Esophagus mucosa (tissue), 1 donor: ENCODE measurements at regions not wholly inside any gene's neighbourhood (a gene's known extent, or its start where the extent isn't known, plus 50 kb on each side); places are given as distances from the start of the nearest gene placed in this dataset.

Source experiments
- ATAC-seq: fragments of 200-7000 bp; cut with Tn5 transposase; one replicate; pipeline ENCODE4 v1.9.1; 2020
- donor health status: DM: yes; HTN: yes; CAD: no.

DNA sequence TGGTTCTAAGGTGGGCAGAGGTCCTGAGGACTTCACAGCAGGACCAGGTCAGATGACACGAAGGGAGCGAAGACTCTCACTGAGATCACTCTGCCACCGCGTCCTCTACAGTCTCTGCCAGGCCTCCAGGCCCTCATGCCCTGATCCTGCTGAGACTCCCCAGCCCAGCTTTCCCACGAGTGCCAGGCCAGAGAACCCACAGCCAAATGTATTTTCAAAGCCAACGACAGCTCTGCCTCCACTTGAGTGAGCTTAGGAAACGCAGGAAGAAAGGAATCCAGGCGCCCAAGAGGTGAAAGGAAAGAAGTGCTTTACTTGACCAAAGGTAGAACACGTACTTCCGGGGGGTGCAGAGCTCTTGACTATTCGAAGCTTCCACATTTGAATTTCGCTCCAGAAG, 275.0 kb downstream of the XXYLT1 start:
- no peak for ATAC-seq

DNA sequence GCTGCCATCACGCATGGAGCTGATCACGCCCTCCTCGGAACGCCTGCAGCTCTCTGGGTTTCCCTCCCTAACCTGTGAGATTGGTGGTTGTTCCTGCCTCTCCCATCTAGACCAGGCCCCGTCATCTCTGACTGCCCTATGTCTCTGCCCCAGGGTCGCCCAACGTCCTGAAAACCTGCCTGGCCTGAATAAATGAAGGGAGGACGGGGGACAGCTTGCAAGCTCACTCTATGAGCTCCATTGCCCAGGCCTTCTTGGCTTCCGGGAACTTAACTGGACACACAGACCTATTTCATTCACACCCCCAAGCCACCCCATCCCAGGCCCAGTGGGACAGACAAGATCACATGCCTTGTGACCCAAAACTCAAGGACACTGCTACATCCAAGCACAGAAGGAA, 274.2 kb downstream of the XXYLT1 start:
- ATAC-seq = no peak

DNA sequence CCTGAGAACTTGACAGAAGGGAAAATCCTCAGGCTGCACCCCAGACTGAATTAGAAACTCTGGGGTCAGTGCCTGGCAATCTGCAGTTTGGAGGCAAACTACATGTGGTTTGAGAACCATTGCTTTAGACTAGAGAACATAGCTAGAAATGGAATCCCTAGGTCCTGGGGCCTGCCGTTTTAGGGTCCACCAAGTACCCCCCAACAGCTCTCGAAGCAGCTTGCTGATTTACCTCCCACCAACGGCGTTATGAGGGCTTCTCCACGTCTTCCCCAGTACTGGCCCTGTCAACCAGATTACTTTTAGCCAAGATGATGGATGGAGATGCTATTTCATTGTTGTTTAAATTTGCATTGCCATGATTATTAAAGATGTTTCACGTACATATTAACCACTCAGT, 272.5 kb downstream of the XXYLT1 start:
- no peak for ATAC-seq

DNA sequence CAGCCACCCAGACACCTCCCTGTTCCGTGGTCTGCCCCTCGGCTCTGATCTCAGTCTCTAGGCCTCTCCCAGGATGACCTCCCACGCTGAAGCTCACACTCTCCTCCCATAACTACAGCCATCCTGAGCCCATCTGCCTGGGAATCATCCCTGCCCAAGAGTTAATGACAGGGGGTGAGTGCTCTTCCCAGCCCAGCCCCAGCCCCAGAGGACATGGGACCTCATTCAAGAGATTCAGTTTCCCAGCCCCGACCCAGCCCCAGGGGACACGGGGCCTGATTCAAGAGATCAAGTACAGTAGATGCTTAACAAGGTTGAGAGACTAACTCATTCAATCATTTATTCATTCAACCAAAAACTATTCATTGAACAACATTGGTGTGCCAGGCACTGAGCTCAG, 272.0 kb downstream of the XXYLT1 start:
- ATAC-seq = no peak

DNA sequence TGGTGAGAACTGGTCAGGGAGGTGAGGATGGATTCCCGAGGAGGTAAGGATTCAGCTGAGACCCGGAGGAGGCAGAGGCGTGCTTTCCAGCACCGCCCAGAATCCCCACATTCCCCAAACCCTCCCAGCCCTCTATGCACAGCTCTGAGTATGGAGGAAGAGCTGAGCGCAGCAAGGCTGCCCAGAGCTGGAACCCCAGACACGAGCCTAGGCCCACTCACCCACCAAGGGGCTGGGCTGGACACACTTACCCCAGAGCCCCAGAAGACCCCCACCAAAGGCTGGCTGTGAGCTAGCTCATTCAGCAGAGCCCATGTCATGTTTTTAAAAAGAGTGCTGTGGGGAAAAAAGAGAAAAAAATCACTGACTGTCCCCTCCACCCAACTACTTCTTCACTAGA, 271.5 kb downstream of the XXYLT1 start:
- ATAC-seq = no peak

DNA sequence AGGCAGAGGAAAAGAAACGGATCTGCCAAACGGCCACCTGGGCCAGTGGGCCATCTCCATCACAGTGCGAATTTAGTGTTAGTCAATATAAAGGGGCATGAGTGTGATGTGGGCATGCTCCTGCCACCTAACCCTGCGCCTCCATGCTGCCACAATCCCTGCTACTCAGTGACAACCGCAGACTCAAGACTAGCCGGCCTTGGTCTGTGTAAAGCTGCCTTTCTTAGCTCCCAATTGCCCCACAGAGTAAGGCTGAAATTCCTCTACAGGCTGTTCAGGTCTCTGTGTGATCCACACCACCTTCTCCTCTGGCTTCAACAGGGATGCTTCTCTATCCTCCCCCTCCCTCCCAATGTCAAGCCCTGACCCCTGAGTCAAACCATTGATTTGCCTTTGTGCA, 269.7 kb downstream of the XXYLT1 start:
- no peak for ATAC-seq

DNA sequence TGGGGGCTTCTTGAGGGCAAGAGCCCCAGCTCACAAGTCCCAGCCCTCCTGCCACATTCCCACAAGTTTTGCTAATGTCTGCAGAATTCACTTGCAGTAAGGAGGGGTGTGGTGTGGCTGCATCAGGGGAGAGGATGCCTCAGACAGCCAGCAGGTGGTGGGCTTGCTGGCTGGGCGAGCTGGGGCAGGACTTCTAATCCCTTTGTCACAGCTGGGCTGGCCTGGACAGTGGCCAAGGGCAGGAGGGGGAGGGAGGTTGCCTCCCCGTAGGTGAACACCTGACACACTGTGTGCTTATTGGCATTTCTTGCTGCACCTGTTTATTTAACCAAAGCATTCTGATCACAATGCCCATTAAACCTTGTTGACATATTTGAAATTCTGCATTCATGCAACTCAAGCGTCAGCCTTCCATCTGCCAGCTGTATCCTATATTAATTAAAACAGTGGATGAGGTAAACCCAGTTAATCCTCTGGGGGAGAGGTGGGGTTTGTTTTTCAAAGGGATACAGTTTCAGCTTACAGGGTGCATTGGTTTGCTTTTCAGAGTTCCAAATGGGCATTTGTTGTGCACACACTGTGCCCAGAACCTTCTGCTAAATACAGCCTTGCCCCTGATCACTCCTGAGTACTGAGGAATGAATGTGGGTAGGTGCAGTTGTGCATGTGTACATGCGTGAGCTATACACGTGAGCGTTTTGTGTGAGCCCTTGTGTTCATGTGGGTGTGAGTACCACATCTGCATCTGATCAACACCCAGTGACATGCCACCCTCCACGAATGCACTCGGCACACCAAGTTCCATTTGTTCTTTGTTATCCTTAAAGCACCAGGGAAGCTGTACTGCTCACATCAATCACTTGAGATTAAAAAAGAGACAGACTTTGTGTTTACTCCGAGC, 268.7 kb downstream of the XXYLT1 start:
- ATAC-seq = peak; percentile 80

DNA sequence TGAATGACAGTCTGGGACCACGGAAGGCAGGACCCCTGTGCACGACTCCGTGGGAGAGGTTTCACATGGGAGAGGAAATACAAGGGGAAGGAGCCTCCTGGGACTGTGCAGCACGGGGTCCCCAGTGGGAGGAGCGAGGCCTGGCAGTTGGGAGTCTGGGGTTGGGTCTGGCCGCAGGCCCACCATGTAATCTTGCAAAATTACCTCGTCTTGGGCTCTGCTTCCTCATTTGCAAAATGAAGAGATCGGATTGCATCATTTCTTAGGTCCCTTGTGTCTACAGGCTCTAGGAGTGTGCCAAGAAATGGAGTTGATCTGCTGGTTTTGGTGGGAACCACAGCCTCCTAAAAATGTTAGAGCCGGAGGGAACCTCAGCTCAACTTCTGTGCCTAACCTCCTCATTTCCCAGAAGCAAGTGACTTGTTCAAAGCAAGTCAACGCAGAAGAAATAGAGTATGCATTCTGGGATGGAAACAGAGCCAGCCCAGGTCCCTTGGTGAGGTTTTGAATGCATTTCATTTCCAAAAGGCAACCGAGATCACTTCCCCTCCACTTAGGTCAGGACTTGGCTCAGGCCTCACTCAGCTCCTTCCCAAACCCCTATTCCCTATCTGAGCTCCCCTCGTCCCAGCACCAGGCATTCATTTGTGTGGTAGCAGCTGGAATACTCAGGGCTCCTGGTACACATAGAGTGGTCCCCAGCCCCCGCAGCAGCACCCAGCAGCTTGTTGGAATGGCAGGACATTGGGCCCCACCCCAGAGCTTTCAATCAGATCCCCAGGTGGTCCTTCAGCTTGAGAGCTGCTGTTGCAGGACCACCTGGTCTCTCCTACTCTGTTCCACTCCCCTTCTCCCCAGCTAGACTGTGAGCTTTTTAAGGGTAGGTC, 267.7 kb downstream of the XXYLT1 start:
- ATAC-seq = peak; percentile 72

DNA sequence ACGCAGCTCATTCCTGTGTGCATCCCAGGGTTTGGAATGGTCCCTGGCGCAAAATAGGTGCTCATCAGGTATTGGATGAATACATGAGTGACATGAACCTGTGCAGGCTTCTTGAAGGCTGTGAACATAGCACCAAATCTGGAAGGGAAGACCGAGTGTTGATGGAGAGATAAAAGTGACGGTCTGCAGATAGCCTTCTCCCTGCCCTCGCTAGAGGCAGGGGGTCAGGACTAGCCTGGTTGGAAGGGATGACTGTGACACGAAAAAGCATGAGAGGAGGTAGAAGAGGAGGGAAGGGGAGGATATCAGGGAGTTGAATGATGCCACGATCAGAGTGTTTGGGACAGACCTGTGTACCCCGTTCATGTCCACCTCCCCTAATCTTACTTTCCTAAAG, 267.1 kb downstream of the XXYLT1 start:
- ATAC-seq = no peak

DNA sequence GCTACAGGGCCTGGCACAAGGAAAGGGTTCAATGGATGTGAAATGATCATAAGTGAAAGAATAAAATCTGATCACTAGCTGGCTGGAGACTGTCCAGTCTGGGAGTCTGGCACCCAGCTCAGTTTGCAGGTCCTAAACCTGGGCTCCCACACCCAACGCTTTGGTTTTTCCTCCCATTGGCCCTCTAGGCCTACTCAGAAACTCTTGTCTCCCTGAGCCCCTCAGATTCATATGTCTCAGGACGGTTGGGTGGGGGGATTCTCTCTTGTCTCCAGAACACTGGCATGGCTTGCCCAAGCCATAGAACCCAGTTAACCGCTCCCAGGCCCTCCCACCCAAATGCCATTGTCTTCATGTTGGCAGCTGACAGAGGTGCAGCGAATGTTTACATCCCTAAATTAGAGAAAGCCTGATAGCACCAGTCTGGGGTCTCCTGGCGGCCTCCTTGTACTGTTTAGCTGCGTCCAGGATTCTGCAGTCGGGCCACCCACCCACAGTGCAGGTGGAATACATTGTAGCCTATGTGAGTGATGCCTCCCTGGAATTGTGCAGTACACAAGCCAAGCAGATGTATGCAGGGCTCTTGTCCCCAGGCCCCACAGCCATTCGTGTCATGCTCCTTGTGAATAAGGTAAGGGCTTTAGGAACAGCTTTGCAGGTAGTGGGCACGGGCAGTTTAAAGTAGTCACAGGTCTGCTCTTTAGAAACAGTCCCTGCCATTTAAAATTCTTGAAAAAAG, 266.3 kb downstream of the XXYLT1 start:
- no peak for ATAC-seq

DNA sequence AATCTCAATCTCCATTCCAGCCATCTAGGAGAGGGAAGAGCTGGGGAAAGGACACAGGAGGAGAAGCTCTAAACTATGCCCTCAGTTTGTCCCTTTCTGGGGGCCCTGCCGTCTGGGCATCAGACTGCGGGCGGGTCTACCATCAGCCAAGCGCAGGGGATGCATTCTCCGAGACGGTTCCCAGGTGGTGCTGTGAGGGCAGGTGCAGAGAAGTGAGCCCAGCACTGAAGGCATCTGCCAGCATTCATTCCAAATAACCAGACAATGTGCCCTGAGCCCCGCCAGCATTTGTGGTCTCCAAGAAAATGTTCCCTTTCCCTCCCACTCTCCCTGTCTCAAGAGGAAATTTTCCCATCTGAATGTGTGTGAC, 265.7 kb downstream of the XXYLT1 start:
- no peak for ATAC-seq

DNA sequence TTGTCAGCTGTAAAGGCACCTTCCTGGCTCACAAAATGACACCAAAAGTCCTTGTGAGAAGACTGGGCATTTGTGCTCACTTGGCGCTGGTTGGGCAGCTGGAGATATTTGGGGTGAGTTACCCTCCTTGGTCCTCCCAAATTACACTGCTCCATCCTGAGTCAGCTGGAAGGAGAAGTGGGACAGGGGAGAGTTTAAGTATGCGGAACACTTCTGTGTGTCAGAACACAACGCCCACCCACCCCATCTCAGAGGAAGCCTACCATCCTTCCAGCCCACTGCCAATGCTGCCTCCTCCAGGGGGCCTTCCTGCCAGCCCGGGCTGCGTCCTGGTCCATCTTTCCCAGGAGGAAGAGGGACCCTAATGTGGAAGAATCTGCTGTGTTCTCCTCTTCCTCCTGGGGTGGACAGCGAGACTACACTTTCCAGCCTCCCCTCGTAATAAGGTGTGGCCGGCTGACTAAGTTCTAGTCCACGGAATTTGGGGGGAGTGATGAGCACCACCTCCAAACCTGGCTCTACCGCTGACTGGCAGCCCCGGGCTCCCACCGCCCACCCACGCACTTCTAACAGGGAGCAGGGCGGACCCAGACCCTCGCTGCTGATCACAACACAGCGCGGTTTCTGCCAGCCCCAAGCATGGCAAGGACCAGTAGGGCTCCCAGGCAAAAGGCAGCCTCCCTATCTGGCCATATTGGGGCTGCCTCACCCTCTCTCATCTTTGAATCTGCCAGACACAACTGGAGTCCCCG, 265.0 kb downstream of the XXYLT1 start:
- ATAC-seq = no peak

DNA sequence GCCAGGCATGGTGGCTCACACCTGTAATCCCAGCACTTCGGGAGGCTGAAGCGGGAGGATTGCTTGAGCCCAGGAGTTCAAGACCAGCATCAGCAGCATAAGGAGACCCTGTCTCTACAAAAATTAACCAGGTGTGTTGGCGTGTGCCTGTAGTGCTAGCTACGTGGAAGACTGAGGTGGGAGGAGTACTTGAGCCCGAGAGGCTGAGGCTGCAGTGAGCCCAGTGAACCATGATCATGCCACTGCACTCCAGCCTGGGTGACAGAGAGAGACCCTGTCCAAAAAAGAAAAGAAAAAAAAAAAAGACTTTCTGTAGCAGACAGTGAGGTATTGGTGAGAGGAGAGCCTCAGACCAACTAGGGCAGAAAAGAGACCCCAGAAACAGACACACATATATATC, 263.8 kb downstream of the XXYLT1 start:
- ATAC-seq = no peak

DNA sequence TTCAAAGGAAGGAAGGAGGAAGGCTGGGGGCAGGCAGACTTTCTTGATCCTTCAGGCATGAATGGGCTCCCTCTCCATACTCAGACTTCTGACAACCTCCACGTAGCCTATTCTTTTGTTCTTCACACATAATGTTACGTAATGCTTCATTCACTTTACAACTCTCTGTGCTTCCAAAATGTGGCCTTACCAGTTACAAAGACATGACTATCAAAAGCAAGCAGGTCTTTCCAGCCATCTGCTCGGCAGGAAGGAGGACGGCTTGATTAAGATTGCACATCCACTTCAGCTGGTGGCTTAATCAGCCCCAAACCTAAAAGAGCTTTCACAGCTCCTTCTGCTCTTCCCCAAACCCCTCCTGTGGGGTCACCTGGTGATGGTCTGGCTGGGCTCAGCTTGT, 263.2 kb downstream of the XXYLT1 start:
- ATAC-seq = peak; percentile 72

DNA sequence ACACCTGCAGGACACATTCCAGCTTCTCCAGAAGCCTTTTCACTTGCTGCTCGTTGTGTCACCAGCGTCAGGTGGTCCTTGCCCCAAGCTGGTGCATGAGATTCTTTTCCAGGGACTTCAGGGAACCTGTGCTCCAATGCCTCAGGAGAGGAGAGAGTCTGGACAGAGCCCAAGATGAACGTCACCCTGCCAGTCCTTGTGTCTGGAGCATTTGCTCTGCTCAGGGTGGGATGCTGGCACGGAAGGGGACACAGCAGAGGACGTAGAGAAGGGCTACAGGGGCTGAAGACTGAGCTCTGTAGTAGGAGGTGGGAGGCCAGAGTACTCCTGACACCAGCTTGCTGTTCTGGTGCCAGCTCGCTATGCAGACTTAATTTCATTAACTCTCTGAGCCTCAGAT, 262.1 kb downstream of the XXYLT1 start:
- ATAC-seq = no peak

DNA sequence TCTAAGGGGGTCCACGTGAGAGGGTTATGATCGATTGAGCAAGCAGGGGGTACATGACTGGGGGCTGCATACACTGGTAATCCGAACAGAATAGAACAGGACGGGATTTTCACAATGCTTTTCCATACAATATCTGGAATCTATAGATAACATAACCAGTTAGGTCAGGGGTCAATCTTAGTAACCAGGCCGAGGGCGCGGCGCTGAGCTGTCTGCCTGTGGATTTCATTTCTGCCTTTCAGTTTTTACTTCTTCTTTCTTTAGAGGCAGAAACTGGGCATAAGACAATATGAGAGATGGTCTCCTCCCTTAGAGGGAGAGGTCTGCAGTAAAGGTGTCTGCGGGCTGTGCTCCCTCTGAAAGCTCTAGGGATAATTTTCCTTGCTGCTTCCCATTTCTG, 261.3 kb downstream of the XXYLT1 start:
- ATAC-seq = no peak

DNA sequence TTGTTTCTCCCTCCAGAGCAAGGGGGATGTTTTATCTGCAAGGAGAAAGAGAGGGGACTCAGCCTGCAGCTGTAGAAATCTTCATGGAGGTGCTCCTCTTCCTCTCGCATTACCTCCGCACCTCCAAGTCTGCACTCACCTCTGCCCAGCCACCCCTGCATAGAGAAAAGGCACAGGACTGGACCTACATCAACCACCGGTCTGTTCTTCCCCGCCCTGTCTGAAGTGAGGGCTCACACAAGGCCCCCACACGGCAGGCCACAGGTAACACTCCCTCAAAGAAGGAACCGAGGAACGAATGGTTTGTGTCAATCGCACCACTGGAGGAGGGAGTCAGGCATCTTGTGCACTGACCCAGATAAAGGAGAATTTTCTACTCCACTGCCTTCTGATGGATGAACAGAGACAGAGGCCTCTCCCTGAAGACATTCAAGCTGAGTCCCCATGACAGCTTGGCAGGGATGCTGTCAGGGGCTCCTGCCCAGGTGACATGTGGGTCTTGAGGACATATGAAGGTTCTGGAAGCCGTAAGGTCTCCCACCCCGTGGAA, 260.3 kb downstream of the XXYLT1 start:
- ATAC-seq = no peak

DNA sequence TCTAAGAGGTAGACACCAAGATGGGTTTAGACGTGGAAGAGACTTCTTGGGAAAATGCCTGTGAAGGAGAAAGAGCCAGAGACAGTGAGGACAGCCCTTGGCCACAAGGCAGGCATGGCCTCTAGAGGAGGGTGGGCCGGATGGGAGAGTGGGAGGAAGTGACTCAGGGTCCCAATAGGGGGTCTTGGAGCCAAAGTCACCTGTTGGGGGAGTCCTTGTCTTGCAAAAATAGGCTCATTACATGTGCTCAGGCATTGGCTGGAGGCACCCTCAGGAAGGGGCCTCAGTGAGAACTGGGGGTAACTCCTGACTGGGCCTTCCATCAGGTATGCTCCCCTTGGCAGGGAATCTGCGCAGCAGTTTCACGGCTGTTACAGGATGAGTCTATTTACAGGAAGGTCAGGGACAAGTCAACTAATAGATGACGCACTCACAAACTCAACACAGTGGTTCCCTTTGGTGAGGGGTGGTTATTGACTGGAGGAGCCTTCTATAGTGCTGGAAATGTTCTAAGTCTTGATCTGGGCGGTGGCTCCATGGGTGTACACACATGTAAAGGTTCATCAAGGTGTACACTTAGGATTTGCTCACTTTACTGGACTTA, 259.6 kb downstream of the XXYLT1 start:
- ATAC-seq = no peak

DNA sequence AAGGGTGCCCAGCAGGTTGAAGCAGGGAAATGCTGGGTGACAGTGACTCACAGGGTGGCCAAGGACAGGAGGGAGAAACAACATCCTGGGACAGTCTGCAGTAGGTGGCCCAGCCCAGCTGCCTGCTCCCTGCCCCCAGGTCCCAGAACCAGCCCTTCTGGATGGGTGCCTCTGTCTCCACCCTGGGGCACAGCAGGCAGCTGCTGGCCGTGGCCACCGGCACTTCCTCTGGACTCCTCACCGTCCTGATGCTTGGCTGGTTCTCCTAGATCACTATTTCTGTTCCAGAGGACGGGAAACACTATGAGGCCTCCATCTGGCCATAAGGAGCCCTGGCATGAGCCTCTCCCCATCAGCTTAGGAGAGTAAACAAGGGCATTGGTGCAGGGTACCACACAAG, 258.9 kb downstream of the XXYLT1 start:
- peak; percentile 89 for ATAC-seq

DNA sequence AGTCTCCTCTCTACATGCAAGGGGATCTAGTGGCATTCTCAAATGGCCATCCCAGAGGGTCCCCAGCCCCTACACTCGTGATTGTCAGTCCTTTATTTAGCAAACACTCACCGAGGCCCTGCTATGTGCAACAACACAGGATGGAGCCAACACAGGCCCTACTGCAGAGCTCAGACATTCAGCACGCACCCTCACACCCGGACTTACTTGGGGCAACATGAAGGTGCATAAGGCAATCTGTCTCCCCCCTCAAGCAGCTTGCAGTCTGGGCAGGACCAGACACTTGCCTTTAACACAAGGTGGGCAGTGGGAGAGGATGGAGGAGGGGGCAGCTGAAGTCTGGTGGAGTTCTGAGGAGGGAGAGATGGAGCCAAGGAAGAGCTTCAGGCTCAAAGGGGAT, 258.4 kb downstream of the XXYLT1 start:
- ATAC-seq = no peak
